H1 (cell line): ENCODE measurements at regions not wholly inside any gene's neighbourhood (a gene's known extent, or its start where the extent isn't known, plus 50 kb on each side); places are given as distances from the start of the nearest gene placed in this dataset.

Experiments
- CTCF ChIP-seq, 3 experiments: IDR thresholded peaks; 1 replicate in 2 of 3; 2 replicates in 1 of 3; pipeline versions ENCODE4 v1.5.1 to v1.6.1; 2011; ENCODE audit warnings: low read length in 3 of 3, mild to moderate bottlenecking in 3 of 3, inconsistent platforms in 2 of 3, low read depth in 1 of 3, moderate library complexity in 1 of 3; ENCODE audit not compliant: insufficient read depth in 1 of 3; ENCODE audit errors: control extremely low read depth in 1 of 3
- JUN ChIP-seq: IDR thresholded peaks from 2 replicates; pipeline ENCODE4 v1.6.1; 2011; ENCODE audit warnings: low read depth, mild to moderate bottlenecking, improper control_type of control experiment, low read length

DNA sequence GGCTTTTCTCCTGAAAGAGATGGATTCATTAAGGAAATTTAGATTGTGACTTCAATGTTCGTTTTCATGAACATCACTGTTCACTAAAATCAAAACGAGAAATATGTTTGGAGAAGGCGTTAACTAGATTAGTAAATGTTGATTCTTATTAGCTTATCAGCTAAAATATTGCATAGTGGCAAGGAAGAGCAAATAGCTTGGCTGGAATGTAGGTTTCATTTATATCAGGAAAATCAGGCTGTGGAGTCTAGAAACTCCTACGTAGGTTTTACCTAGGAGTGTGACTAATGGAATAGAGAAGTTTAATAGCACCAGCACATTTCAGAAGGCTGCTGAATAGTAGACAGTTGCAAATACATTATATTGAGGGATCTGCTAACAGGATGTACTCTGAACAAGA lies 344.9 kb downstream of the LIG4 start:
- no peak for TF ChIP-seq JUN
- no peak for TF ChIP-seq CTCF (IDR thresholded peaks at IDR 0.05; ENCODE audit: control extremely low read depth in 1 of 3, insufficient read depth in 1 of 3, low read depth in 1 of 3, low read length in 3 of 3)
